ENCODE measurements at regions not wholly inside any gene's neighbourhood (a gene's known extent, or its start where the extent isn't known, plus 50 kb on each side); places are given as distances from the start of the nearest gene placed in this dataset.

GRCh38 chr1:79604490-79605198 lies 598.1 kb upstream of the ADGRL4 start:
- DNase-seq = no peak

GRCh38 chr1:79603843-79604242 lies 597.3 kb upstream of the ADGRL4 start:
- DNase-seq = no peak

DNA sequence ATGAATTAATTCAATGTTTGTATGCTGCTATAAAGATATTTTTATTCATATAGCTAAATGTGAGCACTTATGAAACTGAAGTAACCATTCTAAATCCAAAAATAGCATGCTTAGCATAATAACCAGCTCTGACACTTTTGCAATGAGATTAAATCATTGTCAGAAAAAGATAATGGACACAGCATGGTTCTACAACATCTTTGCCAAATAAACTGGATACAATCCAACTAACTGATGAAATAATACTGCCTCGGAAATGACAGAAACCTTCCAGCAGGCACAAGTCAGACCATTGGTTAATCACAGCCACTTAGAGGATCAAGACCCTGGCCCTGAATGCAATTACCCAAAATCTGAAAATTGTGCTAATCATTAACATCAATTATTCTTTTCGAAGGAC lies 592.7 kb upstream of the ADGRL4 start:
- DNase-seq = no peak

- no peak for DNase-seq
These were observed 589.4 kb upstream of the ADGRL4 start for GRCh38 chr1:79595931-79596330.

- no peak for DNase-seq
These were observed 587.7 kb upstream of the ADGRL4 start for GRCh38 chr1:79594121-79594698.

- DNase-seq = no peak
These were observed 586.2 kb upstream of the ADGRL4 start for GRCh38 chr1:79592707-79593106.

GRCh38 chr1:79588719-79589118 lies 582.2 kb upstream of the ADGRL4 start:
- no peak for DNase-seq

DNA sequence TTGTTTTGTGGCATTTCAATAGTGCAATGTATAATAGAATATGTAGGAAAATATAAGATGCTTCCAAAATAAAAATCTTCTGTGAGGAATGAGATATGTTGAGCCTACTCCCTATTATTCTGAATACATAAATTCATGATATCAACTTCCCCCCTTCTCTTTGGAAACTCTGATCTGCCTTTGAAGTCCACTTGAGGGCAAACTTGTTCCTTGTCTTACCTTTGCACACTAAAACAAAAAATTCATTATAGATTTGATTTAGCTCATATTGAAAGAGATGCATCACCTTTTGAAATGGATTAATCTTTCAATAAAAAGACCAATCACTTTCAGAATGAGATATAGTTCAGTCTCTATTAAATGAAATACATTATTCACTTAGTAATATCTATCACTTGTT lies 580.7 kb upstream of the ADGRL4 start:
- DNase-seq = no peak

DNA sequence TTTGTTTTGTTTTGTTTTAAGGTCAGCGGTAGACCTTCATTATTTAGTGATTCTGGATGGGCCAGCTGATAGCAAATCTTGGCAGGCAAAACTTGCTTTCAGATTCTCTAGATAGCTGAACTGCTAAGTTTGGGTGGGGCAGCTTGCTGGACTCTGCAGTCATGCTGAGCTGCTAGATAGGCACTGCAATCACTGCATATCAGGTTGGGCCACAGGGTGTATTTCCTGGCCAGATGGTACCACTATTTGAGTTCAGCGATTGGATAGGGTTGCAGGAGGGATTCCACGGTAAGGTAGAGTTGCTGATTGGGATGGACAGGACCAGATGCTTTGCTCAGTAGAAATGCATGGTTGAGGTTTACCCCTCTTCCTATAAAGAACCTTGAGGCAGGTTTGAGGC lies 579.3 kb upstream of the ADGRL4 start:
- no peak for DNase-seq

DNA sequence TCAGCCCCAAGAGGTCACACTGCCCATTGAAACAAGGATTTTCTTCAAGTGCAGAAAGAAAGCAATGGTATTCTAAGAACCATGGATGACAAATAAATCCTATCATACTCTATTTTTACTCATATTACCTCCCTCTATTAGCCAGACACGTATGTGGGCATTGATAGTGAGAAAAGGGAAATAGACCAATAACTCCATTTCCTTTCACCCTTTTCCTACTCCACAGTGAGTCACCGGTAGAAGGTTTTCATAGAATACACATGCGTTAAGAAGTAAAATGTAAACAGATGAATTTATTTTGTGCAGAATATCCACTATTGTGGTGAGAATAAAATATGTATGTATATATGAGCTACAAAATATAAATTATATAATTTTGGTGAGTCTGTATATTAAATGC lies 568.9 kb upstream of the ADGRL4 start:
- DNase-seq = no peak

- no peak for DNase-seq
These were observed 561.9 kb upstream of the ADGRL4 start for GRCh38 chr1:79568411-79568810.

DNA sequence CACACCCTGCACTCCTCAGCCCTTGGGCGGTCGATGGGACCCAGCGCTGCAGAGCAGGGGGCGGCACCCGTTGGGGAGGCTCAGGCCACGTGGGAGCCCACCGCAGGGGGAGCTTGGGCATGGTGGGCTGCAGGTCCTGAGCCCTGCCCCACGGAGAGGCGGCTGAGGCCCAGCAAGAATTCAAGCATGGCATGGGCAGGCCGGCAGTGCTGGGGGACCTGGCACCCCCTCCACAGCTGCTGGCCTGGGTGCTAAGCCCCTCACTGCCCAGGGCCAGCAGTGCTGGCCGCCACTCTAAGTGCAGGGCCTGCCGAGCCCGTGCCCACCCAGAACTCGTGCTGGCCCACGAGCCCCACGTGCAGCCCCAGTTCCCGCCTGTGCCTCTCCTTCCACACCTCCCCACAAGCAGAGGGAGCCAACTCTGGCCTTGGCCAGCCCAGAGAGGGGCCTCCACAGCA lies 555.0 kb upstream of the ADGRL4 start:
- no peak for DNase-seq

- no peak for DNase-seq
These were observed 549.7 kb upstream of the ADGRL4 start for GRCh38 chr1:79556189-79556588.

DNA sequence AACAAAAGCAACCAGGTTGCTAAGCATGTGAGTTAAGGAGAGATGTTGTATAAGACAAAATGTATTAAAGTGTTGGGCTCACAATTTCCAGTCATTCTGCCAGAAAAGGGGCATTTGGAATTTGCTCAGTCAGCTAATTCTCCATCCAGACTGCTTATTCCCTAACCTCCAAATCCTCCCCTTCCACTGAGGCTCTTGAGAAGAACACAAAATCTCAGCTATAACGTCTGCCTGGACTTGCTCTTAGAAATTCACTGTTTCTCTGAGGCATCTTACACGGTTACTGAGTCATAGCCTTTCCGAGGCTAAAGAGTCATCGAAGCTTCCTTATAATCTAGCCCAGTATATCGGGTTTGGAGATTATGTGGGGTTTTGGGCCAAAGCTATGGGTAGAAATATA lies 548.2 kb upstream of the ADGRL4 start:
- no peak for DNase-seq

DNA sequence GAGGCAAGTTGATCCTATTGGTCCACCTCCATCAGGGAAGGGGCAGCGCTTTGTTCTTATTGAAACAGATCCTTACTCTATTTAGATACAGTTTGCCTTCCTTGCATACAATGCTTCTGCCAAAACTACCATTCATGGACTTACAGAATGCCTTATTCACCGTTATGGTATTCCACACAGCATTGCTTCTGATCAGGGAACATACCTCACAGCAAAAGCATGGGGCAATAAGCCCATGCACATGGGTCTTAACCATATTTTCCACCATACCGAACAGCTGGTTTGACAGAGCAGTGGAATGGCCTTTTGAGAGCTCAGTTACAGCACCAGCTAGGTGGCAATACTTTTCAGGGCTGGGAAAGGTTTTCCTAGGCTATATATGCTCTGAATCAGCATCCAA lies 544.8 kb upstream of the ADGRL4 start:
- no peak for DNase-seq

DNA sequence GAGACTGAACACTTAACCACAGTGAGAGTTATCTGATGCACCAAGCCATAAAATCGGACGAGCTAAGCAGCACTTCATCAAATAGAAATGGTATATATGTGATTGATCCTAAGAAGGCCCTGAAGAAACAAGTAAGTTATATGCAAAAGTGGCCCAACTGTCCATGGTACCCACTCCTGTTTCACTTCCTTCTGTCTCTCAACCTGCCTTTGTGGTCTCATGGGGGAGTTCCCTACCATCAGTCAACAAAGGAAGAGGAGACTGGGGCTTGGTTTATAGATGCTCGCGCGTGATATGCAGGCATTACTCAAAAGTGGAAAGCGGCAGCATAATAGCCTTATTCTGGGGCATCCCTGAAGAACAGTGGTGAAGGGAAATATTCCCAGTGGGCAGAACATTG lies 543.9 kb upstream of the ADGRL4 start:
- no peak for DNase-seq

- DNase-seq = no peak
These were observed 542.7 kb upstream of the ADGRL4 start for GRCh38 chr1:79549201-79549600.

DNA sequence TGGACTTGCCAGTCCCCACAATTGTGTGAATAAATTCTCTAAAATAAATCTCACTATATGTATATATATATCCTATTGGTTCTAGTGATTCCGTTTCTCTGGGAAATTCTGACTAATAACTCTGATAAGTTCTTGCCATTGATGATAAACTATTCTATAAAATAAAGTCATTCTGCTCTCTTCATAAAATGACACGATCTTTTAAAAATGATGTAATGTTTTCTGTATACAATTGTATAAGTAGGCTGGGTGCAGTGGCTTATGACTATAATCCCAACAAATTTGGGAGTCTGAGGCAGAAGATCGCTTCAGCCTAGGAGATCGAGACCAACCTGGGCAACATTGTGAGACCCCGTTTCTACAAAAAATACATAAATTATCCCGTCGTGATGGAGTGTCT lies 541.0 kb upstream of the ADGRL4 start:
- no peak for DNase-seq

DNA sequence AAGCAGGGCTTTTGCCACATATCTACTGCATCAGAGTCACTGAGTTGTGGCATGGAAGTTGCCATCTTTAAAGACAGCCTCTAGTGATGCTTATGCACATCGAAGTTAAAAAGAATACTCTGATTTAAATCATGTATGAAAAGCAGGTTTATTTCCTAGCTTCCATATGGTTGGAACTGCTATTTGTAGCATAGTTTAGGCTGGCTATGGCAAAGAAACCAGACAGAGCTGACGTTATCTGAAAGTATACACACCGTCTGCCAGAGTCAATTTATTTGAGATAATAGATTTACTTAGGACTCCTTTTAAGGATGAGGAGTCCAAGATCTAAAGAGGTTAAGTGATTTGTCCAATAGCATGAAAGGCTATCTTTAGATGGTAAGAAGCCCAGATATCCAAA lies 536.9 kb upstream of the ADGRL4 start:
- DNase-seq = no peak

GRCh38 chr1:79539001-79539400 lies 532.5 kb upstream of the ADGRL4 start:
- no peak for DNase-seq

- no peak for DNase-seq
These were observed 526.0 kb upstream of the ADGRL4 start for GRCh38 chr1:79532555-79532954.

DNA sequence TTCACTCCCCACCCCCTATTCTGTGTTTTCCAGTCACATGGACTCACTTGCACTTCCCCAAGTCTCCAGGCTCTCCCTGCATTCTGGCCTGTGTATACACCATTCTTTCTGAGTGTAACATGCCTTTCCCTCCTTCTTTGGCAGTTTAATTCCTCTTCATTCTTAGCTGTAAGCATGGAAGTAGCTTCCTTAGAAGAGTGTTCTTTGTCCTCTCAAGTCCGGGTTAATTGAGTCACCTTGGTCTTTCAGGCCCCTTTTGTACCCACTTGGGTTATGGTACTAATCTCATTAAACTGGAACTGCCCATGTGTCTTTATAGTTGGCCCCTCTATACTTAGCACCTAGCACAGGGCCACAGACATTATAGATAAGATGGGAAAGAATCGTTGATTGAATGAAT lies 525.3 kb upstream of the ADGRL4 start:
- no peak for DNase-seq

DNA sequence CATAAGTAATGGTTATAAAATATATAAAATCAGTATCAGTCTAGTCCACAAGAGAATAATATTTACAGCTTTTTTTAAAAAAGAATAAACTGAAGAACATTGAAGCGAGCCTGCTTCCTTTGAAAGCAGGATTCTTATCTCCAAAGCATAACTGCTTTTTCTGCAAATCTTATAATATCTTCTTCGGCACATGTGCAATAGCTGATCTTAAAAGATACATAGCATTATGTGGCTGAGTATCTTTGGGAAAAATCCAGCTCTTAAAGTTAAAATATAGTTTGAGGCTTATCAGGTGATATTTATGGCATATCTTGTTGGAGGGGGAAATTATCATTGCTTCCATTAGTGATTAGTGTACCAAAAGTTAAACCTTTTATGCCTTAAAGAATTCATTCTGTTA lies 523.9 kb upstream of the ADGRL4 start:
- DNase-seq = no peak

GRCh38 chr1:79530055-79530454 lies 523.5 kb upstream of the ADGRL4 start:
- no peak for DNase-seq

DNA sequence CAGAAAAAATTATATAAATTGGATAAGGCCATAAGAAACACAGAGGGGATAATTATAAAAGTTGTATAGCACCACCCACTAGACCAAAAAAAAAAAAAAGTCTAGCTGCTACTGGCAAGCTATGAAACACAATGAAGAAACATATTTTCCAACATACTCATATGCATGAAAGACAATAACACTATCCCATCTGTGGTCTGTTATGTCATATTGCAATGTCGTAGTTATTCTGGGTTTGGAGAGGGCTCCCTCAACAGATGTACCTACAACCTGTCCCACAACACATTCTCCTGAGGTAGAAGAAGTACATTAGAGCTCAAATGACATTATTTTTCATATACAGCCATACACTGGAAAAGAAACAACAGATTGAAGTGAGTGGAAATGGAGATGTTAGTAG lies 517.6 kb upstream of the ADGRL4 start:
- no peak for DNase-seq
